Naive thymus-derived CD4-positive, alpha-beta T cell (primary cell): ENCODE measurements at regions not wholly inside any gene's neighbourhood (a gene's known extent, or its start where the extent isn't known, plus 50 kb on each side); places are given as distances from the start of the nearest gene placed in this dataset.

Source experiments
- ATAC-seq: fragments of 150-1000 bp; cut with Tn5 transposase; 2 replicates; pipeline ENCODE4 v1.10.0; 2021; ENCODE audit warnings: mild to moderate bottlenecking, moderate library complexity
- CTCF ChIA-PET: fragments of 350-600 bp; sonication (Branson Sonifier 250); formaldehyde crosslinking; loops from one replicate; lab custom pipeline; 2021; ENCODE audit warnings: antibody characterized with exemption; lab: Charles Lee
- POLR2A ChIA-PET: fragments of 350-600 bp; sonication (Branson Sonifier 250); formaldehyde crosslinking; loops from one replicate; lab custom pipeline; 2021; ENCODE audit warnings: antibody characterized with exemption, inconsistent platforms; lab: Charles Lee
- DNase-seq, 9 donors: peaks; one replicate each; pipeline versions ENCODE4 v3.0.0 to v3.0.0-alpha.2; 2020 to 2022; ENCODE audit warnings: mixed read lengths in 1 of 9
- H3K27ac ChIP-seq: one replicate; pipeline ENCODE4 v1.7.0; 2013; ENCODE audit warnings: mild to moderate bottlenecking, low read depth, low read length, moderate library complexity
- H3K27me3 ChIP-seq, 2 donors: one replicate each; pipeline ENCODE4 v1.7.0; 2013; ENCODE audit warnings: low read length in 2 of 2, mild to moderate bottlenecking in 2 of 2, moderate library complexity in 2 of 2; ENCODE audit not compliant: control insufficient read depth in 2 of 2, insufficient read depth in 2 of 2
- H3K36me3 ChIP-seq, 3 experiments: 1 replicate in 2 of 3; 2 replicates in 1 of 3; pipeline ENCODE4 v1.7.0; 2013; ENCODE audit warnings: low read length in 3 of 3, mild to moderate bottlenecking in 3 of 3, moderate library complexity in 1 of 3; ENCODE audit not compliant: insufficient read depth in 3 of 3, control insufficient read depth in 2 of 3
- H3K4me1 ChIP-seq, 2 donors: one replicate each; pipeline ENCODE4 v1.7.0; 2013; ENCODE audit warnings: low read length in 2 of 2, mild to moderate bottlenecking in 2 of 2, moderate library complexity in 1 of 2; ENCODE audit not compliant: control insufficient read depth in 2 of 2, insufficient read depth in 2 of 2
- H3K4me3 ChIP-seq: 2 replicates; pipeline ENCODE4 v1.7.0; 2013; ENCODE audit warnings: mild to moderate bottlenecking, low read length
- H3K9me3 ChIP-seq, 3 experiments: 1 replicate in 2 of 3; 2 replicates in 1 of 3; pipeline ENCODE4 v1.7.0; 2013; ENCODE audit warnings: low read length in 3 of 3; ENCODE audit not compliant: control insufficient read depth in 2 of 3
- H3K27ac Mint-ChIP-seq, 9 donors: one replicate each; pipeline ENCODE4 v1.8.0; 2020 to 2022; ENCODE audit warnings: mixed read lengths in 9 of 9, mild to moderate bottlenecking in 8 of 9, moderate library complexity in 5 of 9, inconsistent platforms in 2 of 9
- H3K27me3 Mint-ChIP-seq, 5 donors: one replicate each; pipeline ENCODE4 v1.8.0; 2021 to 2022; ENCODE audit warnings: mixed read lengths in 5 of 5, mild to moderate bottlenecking in 1 of 5
- H3K36me3 Mint-ChIP-seq, 5 donors: one replicate each; pipeline ENCODE4 v1.8.0; 2020 to 2022; ENCODE audit warnings: mixed read lengths in 5 of 5, mild to moderate bottlenecking in 3 of 5, inconsistent platforms in 1 of 5
- H3K4me1 Mint-ChIP-seq, 7 donors: one replicate each; pipeline ENCODE4 v1.8.0; 2020 to 2022; ENCODE audit warnings: mixed read lengths in 7 of 7, mild to moderate bottlenecking in 3 of 7, inconsistent platforms in 1 of 7
- H3K4me3 Mint-ChIP-seq, 10 donors: one replicate each; pipeline ENCODE4 v1.8.0; 2020 to 2022; ENCODE audit warnings: mild to moderate bottlenecking in 10 of 10, mixed read lengths in 10 of 10, moderate library complexity in 6 of 10, inconsistent platforms in 2 of 10
- H3K9me3 Mint-ChIP-seq, 11 donors: one replicate each; pipeline ENCODE4 v1.8.0; 2020 to 2022; ENCODE audit warnings: mixed read lengths in 11 of 11, mild to moderate bottlenecking in 4 of 11, inconsistent platforms in 1 of 11, moderate library complexity in 1 of 11
- intact Hi-C, 2 donors: fragments of 100-400 bp; cut with micrococcal nuclease; formaldehyde crosslinking; loops; one replicate each; pipeline ENCODE4 v1.15.1; 2023

- CTCF ChIA-PET, result no interaction called here
- DNase-seq (no peak), ATAC-seq (no peak)
- H3K27ac Mint-ChIP-seq, result no peak overlapping the region
- H3K36me3 Mint-ChIP-seq, result no peaks in the 10 kb centered on the region
- H3K4me1 ChIP-seq, result no peaks in the 10 kb centered on the region
- H3K4me3 ChIP-seq, result no peak overlapping the region
- no peaks in the 10 kb centered on the region for H3K27me3 ChIP-seq
- H3K27me3 Mint-ChIP-seq, result peaks cover 28 to 78% (median 60%) of the 10 kb centered on the region in 5 donors
- H3K4me3 Mint-ChIP-seq, result no peak overlapping the region
- no peak overlapping the region for H3K27ac ChIP-seq
- peaks cover 0 to 5% (median 0%) of the 10 kb centered on the region in 7 donors for H3K4me1 Mint-ChIP-seq
- H3K9me3 Mint-ChIP-seq, result peaks cover 0 to 5% (median 0%) of the 10 kb centered on the region in 11 donors
- H3K36me3 ChIP-seq, result no peaks in the 10 kb centered on the region
- intact Hi-C loops, result no loop called here
- no peaks in the 10 kb centered on the region for H3K9me3 ChIP-seq
- POLR2A ChIA-PET, result no interaction called here
These were observed 77.7 kb downstream of the ANKRD60 start for GRCh38 chr20:58150772-58151171.

GRCh38 chr20:58149437-58150091 lies 78.9 kb downstream of the ANKRD60 start:
- Mint-ChIP-seq H3K27ac (no peak overlapping the region), H3K36me3 (no peaks in the 10 kb centered on the region), H3K4me1 (peaks cover 0 to 5% (median 0%) of the 10 kb centered on the region in 7 donors), H3K4me3 (no peak overlapping the region), H3K9me3 (peaks cover 0 to 5% (median 0%) of the 10 kb centered on the region in 11 donors), H3K27me3 (peaks cover 28 to 85% (median 60%) of the 10 kb centered on the region in 5 donors)
- H3K27me3 ChIP-seq, result no peaks in the 10 kb centered on the region
- ATAC-seq (no peak), DNase-seq (no peak)
- CTCF ChIA-PET, result no interaction called here
- no peak overlapping the region for H3K27ac ChIP-seq
- no peak overlapping the region for H3K4me3 ChIP-seq
- POLR2A ChIA-PET, result no interaction called here
- H3K9me3 ChIP-seq, result no peaks in the 10 kb centered on the region
- no peaks in the 10 kb centered on the region for H3K36me3 ChIP-seq
- no peaks in the 10 kb centered on the region for H3K4me1 ChIP-seq
- intact Hi-C loops, result no loop called here

GRCh38 chr20:58148891-58149290 lies 79.6 kb downstream of the ANKRD60 start:
- Histone ChIP-seq H3K9me3 (no peaks in the 10 kb centered on the region), H3K36me3 (no peaks in the 10 kb centered on the region), H3K27me3 (no peaks in the 10 kb centered on the region), H3K4me1 (no peaks in the 10 kb centered on the region), H3K4me3 (no peak overlapping the region), H3K27ac (no peak overlapping the region)
- POLR2A ChIA-PET, result no interaction called here
- Mint-ChIP-seq H3K27ac (no peak overlapping the region), H3K36me3 (no peaks in the 10 kb centered on the region), H3K4me1 (peaks cover 0 to 5% (median 0%) of the 10 kb centered on the region in 7 donors), H3K9me3 (peaks cover 0 to 5% (median 0%) of the 10 kb centered on the region in 11 donors), H3K4me3 (no peak overlapping the region), H3K27me3 (peaks cover 26 to 81% (median 57%) of the 10 kb centered on the region in 5 donors)
- ATAC-seq (no peak), DNase-seq (no peak)
- CTCF ChIA-PET, result no interaction called here
- intact Hi-C loops, result no loop called here

- Mint-ChIP-seq H3K9me3 (peaks cover 0 to 5% (median 0%) of the 10 kb centered on the region in 11 donors), H3K4me3 (no peak overlapping the region), H3K27me3 (peaks cover 19 to 70% (median 48%) of the 10 kb centered on the region in 5 donors), H3K4me1 (peaks cover 0 to 5% (median 0%) of the 10 kb centered on the region in 7 donors), H3K27ac (no peak overlapping the region), H3K36me3 (no peaks in the 10 kb centered on the region)
- Histone ChIP-seq H3K27ac (no peak overlapping the region), H3K36me3 (no peaks in the 10 kb centered on the region), H3K4me1 (no peaks in the 10 kb centered on the region), H3K27me3 (no peaks in the 10 kb centered on the region), H3K9me3 (no peaks in the 10 kb centered on the region), H3K4me3 (no peak overlapping the region)
- CTCF ChIA-PET, result interaction anchor here (0.7 kb wide), 1 partner anchor 640 kb away, joined by 3 read pairs; no protein-coding TSS in a partner anchor
- ATAC-seq, result no peak
- intact Hi-C loops, result no loop called here
- POLR2A ChIA-PET, result no interaction called here
- no peak for DNase-seq
These were observed 80.7 kb downstream of the ANKRD60 start for GRCh38 chr20:58147628-58148370.

GRCh38 chr20:58146746-58147140 lies 81.7 kb downstream of the ANKRD60 start:
- H3K4me1 ChIP-seq, result no peaks in the 10 kb centered on the region
- no peak overlapping the region for H3K4me3 ChIP-seq
- H3K27ac Mint-ChIP-seq, result no peak overlapping the region
- H3K9me3 Mint-ChIP-seq, result peaks cover 0 to 5% (median 0%) of the 10 kb centered on the region in 11 donors
- no peaks in the 10 kb centered on the region for H3K36me3 ChIP-seq
- no peak overlapping the region for H3K27ac ChIP-seq
- no peaks in the 10 kb centered on the region for H3K27me3 ChIP-seq
- ATAC-seq (no peak), DNase-seq (no peak)
- H3K27me3 Mint-ChIP-seq, result peaks cover 14 to 63% (median 39%) of the 10 kb centered on the region in 5 donors
- H3K9me3 ChIP-seq, result no peaks in the 10 kb centered on the region
- no peak overlapping the region for H3K4me3 Mint-ChIP-seq
- intact Hi-C loops, result no loop called here
- CTCF ChIA-PET, result no interaction called here
- no peaks in the 10 kb centered on the region for H3K36me3 Mint-ChIP-seq
- peaks cover 0 to 5% (median 0%) of the 10 kb centered on the region in 7 donors for H3K4me1 Mint-ChIP-seq
- POLR2A ChIA-PET, result no interaction called here

GRCh38 chr20:58146081-58146745 lies 82.2 kb downstream of the ANKRD60 start:
- CTCF ChIA-PET, result no interaction called here
- Mint-ChIP-seq H3K9me3 (peaks cover 0 to 5% (median 0%) of the 10 kb centered on the region in 11 donors), H3K27ac (no peak overlapping the region), H3K36me3 (no peaks in the 10 kb centered on the region), H3K4me1 (peaks cover 0 to 5% (median 0%) of the 10 kb centered on the region in 7 donors), H3K27me3 (peaks cover 12 to 60% (median 37%) of the 10 kb centered on the region in 5 donors), H3K4me3 (no peak overlapping the region)
- H3K36me3 ChIP-seq, result no peaks in the 10 kb centered on the region
- H3K27ac ChIP-seq, result no peak overlapping the region
- H3K4me1 ChIP-seq, result no peaks in the 10 kb centered on the region
- DNase-seq (no peak), ATAC-seq (no peak)
- intact Hi-C loops, result no loop called here
- POLR2A ChIA-PET, result no interaction called here
- H3K9me3 ChIP-seq, result no peaks in the 10 kb centered on the region
- no peaks in the 10 kb centered on the region for H3K27me3 ChIP-seq
- no peak overlapping the region for H3K4me3 ChIP-seq
